ENCODE measurements at regions not wholly inside any gene's neighbourhood (a gene's known extent, or its start where the extent isn't known, plus 50 kb on each side); places are given as distances from the start of the nearest gene placed in this dataset.

DNA sequence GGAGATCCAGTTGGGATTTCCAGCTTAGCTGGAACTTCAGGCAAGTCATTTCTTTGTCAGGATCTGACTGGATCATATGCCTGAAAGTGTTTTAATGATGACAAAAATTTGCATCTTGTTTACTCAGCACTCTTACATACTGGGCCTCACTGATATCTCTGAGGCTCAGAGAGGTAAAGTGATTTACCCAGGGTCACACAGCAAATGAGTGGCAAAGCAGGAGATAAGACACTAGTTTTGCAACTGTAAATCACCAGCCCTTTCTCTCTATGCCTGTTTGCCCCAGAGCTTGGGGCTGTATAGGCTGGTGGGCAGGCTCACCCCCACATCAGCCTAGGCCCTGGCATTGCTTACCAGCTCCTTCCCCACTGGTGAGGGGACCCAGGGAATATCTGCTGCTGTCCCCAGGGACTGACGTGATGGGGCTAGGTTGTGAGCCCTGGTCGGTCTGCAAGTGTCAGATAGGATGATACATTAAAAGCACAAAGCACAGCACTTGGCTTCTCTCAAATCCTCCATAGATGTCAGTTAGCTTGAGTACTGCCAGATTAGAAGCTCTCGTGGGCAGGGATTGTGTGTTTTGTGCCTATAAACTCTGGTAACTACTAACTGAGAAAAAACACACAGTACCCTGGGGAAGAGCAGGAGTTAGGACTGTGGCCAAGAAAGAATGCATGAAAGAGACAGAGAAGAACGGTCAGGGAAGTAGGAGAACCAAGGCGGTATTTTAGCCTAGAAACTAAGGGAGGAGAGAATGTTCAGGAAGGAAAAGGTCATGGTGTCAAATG is 165.4 kb downstream of the COPRS start:
- WGBS, 2 experiments (ENCODE audit: insufficient coverage in 2 of 2) = 88 to 94% methylated on average over 2 to 3 of the region's 5 CpGs
- no peaks in the 10 kb centered on the region for H3K9me3 ChIP-seq (ENCODE audit: control insufficient read depth, low read length)
- H3K27ac ChIP-seq (ENCODE audit: low read depth, low read length, severe bottlenecking) = no peak overlapping the region
- H3K4me1 ChIP-seq (ENCODE audit: control insufficient read depth, insufficient read depth, low read length, poor library complexity, severe bottlenecking) = peaks cover 8% of the 10 kb centered on the region
- H3K4me3 ChIP-seq (ENCODE audit: extremely low read depth, insufficient read depth, low read length, poor library complexity, severe bottlenecking) = no peak overlapping the region
- no peaks in the 10 kb centered on the region for H3K36me3 ChIP-seq (ENCODE audit: control insufficient read depth, insufficient read depth, low read length)

GRCh38 chr17:31692632-31693031 is 166.4 kb downstream of the COPRS start:
- peaks cover 8% of the 10 kb centered on the region for H3K4me1 ChIP-seq (ENCODE audit: control insufficient read depth, insufficient read depth, low read length, poor library complexity, severe bottlenecking)
- no peak overlapping the region for H3K4me3 ChIP-seq (ENCODE audit: extremely low read depth, insufficient read depth, low read length, poor library complexity, severe bottlenecking)
- H3K9me3 ChIP-seq (ENCODE audit: control insufficient read depth, low read length) = no peaks in the 10 kb centered on the region
- H3K36me3 ChIP-seq (ENCODE audit: control insufficient read depth, insufficient read depth, low read length) = no peaks in the 10 kb centered on the region
- WGBS, 2 experiments (ENCODE audit: insufficient coverage in 2 of 2) = 82 to 88% methylated on average over 4 to 6 of the region's 7 CpGs
- H3K27ac ChIP-seq (ENCODE audit: low read depth, low read length, severe bottlenecking) = no peak overlapping the region

GRCh38 chr17:31692027-31692426 is 167.0 kb downstream of the COPRS start:
- 75 to 79% methylated on average over 6 to 7 of the region's 8 CpGs for WGBS, 2 experiments (ENCODE audit: insufficient coverage in 2 of 2)
- no peaks in the 10 kb centered on the region for H3K36me3 ChIP-seq (ENCODE audit: control insufficient read depth, insufficient read depth, low read length)
- H3K9me3 ChIP-seq (ENCODE audit: control insufficient read depth, low read length) = no peaks in the 10 kb centered on the region
- H3K4me1 ChIP-seq (ENCODE audit: control insufficient read depth, insufficient read depth, low read length, poor library complexity, severe bottlenecking) = peaks cover 8% of the 10 kb centered on the region
- H3K4me3 ChIP-seq (ENCODE audit: extremely low read depth, insufficient read depth, low read length, poor library complexity, severe bottlenecking) = no peak overlapping the region
- no peak overlapping the region for H3K27ac ChIP-seq (ENCODE audit: low read depth, low read length, severe bottlenecking)

GRCh38 chr17:31691251-31691905 is 167.7 kb downstream of the COPRS start:
- Histone ChIP-seq H3K4me1 (ENCODE audit: control insufficient read depth, insufficient read depth, low read length, poor library complexity, severe bottlenecking) (peaks cover 5% of the 10 kb centered on the region), H3K27ac (ENCODE audit: low read depth, low read length, severe bottlenecking) (no peak overlapping the region), H3K36me3 (ENCODE audit: control insufficient read depth, insufficient read depth, low read length) (no peaks in the 10 kb centered on the region), H3K4me3 (ENCODE audit: extremely low read depth, insufficient read depth, low read length, poor library complexity, severe bottlenecking) (no peak overlapping the region), H3K9me3 (ENCODE audit: control insufficient read depth, low read length) (no peaks in the 10 kb centered on the region)
- WGBS, 2 experiments (ENCODE audit: insufficient coverage in 2 of 2) = 85 to 94% methylated on average over 3 to 5 of the region's 9 CpGs

DNA sequence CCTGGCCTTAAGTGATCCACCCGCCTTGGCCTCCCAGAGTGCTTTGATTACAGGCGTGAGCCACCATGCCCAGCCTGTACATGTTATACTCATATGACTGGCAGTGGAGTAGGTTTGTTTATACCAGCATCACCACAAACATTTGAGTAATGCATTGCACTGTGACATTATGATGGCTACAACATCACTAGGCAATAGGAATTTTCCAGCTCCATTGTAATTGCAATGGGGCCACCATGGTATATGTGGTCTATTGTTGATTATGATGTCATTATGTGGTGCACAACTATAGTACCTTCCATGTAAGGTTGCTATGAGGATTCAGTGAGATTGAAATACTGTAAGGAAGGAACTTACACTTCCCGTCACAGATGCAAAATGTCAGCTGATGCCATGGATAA is 168.9 kb downstream of the COPRS start:
- H3K4me3 ChIP-seq (ENCODE audit: extremely low read depth, insufficient read depth, low read length, poor library complexity, severe bottlenecking) = no peak overlapping the region
- H3K4me1 ChIP-seq (ENCODE audit: control insufficient read depth, insufficient read depth, low read length, poor library complexity, severe bottlenecking) = peaks cover 1% of the 10 kb centered on the region
- no peaks in the 10 kb centered on the region for H3K36me3 ChIP-seq (ENCODE audit: control insufficient read depth, insufficient read depth, low read length)
- no peak overlapping the region for H3K27ac ChIP-seq (ENCODE audit: low read depth, low read length, severe bottlenecking)
- WGBS, 2 experiments (ENCODE audit: insufficient coverage in 2 of 2) = 89 to 90% methylated on average over 1 to 2 of the region's 3 CpGs
- no peaks in the 10 kb centered on the region for H3K9me3 ChIP-seq (ENCODE audit: control insufficient read depth, low read length)

GRCh38 chr17:31688701-31689100 is 170.3 kb downstream of the COPRS start:
- no CpG with 5 or more reads among the region's 1 CpG for WGBS, 2 experiments (ENCODE audit: insufficient coverage in 2 of 2)
- Histone ChIP-seq H3K4me3 (ENCODE audit: extremely low read depth, insufficient read depth, low read length, poor library complexity, severe bottlenecking) (no peak overlapping the region), H3K9me3 (ENCODE audit: control insufficient read depth, low read length) (no peaks in the 10 kb centered on the region), H3K27ac (ENCODE audit: low read depth, low read length, severe bottlenecking) (no peak overlapping the region), H3K36me3 (ENCODE audit: control insufficient read depth, insufficient read depth, low read length) (no peaks in the 10 kb centered on the region), H3K4me1 (ENCODE audit: control insufficient read depth, insufficient read depth, low read length, poor library complexity, severe bottlenecking) (no peaks in the 10 kb centered on the region)

DNA sequence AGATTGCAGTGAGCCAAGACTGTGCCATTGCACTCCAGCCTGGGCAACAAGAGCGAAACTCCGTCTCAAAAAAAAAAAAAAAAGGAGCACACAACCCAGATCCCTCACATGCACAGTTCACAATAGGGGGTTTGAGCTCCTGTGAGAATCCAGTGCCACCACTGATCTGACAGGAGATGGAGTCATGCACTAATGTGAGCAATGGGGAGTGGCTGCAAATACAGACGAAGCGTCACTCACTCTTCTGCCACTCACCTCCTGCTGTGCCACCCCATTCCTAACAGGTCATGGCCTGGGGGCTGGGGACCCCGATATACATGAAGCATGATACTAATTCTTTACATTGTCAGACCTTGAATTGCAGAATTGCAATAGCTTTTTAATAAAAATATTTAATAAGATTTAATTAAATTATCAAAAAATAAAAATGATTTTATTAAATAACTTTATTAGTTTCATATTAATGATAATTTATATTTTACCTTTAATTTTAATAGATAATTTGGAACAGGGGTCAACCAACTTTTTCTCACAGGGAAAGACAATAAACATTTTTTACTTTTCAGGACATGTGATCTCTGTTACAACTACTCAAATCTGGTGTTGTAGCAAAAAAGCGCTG is 171.4 kb downstream of the COPRS start:
- 95% methylated on average over 3 of the region's 6 CpGs; no CpG with 5 or more reads in 1 of the 2 experiments for WGBS, 2 experiments (ENCODE audit: insufficient coverage in 2 of 2)

DNA sequence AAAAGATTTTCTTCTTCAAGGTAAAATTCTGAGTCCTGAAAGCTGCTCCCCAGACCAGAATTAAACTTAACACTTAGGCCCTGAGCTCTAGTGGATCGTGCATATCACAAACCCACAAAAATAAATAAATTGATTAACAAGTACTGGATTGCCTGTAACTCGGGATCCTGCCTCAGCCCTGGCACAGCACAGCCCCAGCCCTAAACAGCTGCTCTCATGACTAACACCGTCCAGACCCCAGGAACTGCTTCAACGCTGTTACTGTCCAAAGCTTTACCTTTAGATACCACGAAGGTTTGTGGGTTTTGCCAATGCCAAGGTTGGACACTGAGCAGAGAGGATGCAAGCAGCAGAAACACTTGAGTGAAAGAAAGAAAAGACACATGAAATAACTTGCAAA is 172.5 kb downstream of the COPRS start:
- WGBS, 2 experiments (ENCODE audit: insufficient coverage in 2 of 2) = 90 to 93% methylated on average over 5 of the region's 5 CpGs
- Histone ChIP-seq H3K27ac (ENCODE audit: low read depth, low read length, severe bottlenecking) (no peak overlapping the region), H3K36me3 (ENCODE audit: control insufficient read depth, insufficient read depth, low read length) (no peaks in the 10 kb centered on the region), H3K4me1 (ENCODE audit: control insufficient read depth, insufficient read depth, low read length, poor library complexity, severe bottlenecking) (no peaks in the 10 kb centered on the region), H3K9me3 (ENCODE audit: control insufficient read depth, low read length) (no peaks in the 10 kb centered on the region), H3K4me3 (ENCODE audit: extremely low read depth, insufficient read depth, low read length, poor library complexity, severe bottlenecking) (no peak overlapping the region)

More for the DNA sequence above, 171.4 kb downstream of the COPRS start:
- H3K4me1 ChIP-seq (ENCODE audit: control insufficient read depth, insufficient read depth, low read length, poor library complexity, severe bottlenecking) = no peaks in the 10 kb centered on the region
- H3K9me3 ChIP-seq (ENCODE audit: control insufficient read depth, low read length) = no peaks in the 10 kb centered on the region
- H3K36me3 ChIP-seq (ENCODE audit: control insufficient read depth, insufficient read depth, low read length) = no peaks in the 10 kb centered on the region
- H3K27ac ChIP-seq (ENCODE audit: low read depth, low read length, severe bottlenecking) = no peak overlapping the region
- no peak overlapping the region for H3K4me3 ChIP-seq (ENCODE audit: extremely low read depth, insufficient read depth, low read length, poor library complexity, severe bottlenecking)

GRCh38 chr17:31684901-31685300 is 174.1 kb downstream of the COPRS start:
- WGBS, 2 experiments (ENCODE audit: insufficient coverage in 2 of 2) = 44 to 50% methylated on average over 1 of the region's 1 CpG
- Histone ChIP-seq H3K27ac (ENCODE audit: low read depth, low read length, severe bottlenecking) (no peak overlapping the region), H3K9me3 (ENCODE audit: control insufficient read depth, low read length) (no peaks in the 10 kb centered on the region), H3K4me3 (ENCODE audit: extremely low read depth, insufficient read depth, low read length, poor library complexity, severe bottlenecking) (no peak overlapping the region), H3K4me1 (ENCODE audit: control insufficient read depth, insufficient read depth, low read length, poor library complexity, severe bottlenecking) (no peaks in the 10 kb centered on the region), H3K36me3 (ENCODE audit: control insufficient read depth, insufficient read depth, low read length) (no peaks in the 10 kb centered on the region)

DNA sequence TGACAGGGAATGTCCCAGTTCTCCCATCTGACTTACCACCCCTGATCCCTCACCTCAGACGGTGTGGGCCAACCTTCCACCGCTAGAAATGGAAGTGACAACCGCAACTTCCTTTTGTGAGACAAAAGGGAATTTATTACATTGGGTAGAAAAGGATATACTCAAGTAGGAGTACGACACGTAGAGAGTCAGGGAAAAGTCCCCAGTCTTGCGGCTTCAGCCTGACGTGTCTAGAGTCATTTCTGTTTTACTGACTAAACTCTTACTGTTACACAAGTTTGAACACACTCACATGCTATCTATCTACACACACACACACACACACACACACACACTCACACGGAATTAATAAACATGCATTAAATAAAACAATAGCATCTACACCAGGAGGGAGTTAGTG is 178.9 kb downstream of the COPRS start:
- H3K4me3 ChIP-seq (ENCODE audit: extremely low read depth, insufficient read depth, low read length, poor library complexity, severe bottlenecking) = no peak overlapping the region
- peaks cover 11% of the 10 kb centered on the region for H3K4me1 ChIP-seq (ENCODE audit: control insufficient read depth, insufficient read depth, low read length, poor library complexity, severe bottlenecking)
- no peaks in the 10 kb centered on the region for H3K36me3 ChIP-seq (ENCODE audit: control insufficient read depth, insufficient read depth, low read length)
- no peak overlapping the region for H3K27ac ChIP-seq (ENCODE audit: low read depth, low read length, severe bottlenecking)
- 85 to 94% methylated on average over 4 to 5 of the region's 8 CpGs for WGBS, 2 experiments (ENCODE audit: insufficient coverage in 2 of 2)
- H3K9me3 ChIP-seq (ENCODE audit: control insufficient read depth, low read length) = no peaks in the 10 kb centered on the region

Measured in mesodermal cell (in vitro differentiated cells).